OCI-LY7 (cell line): ENCODE measurements at regions not wholly inside any gene's neighbourhood (a gene's known extent, or its start where the extent isn't known, plus 50 kb on each side); places are given as distances from the start of the nearest gene placed in this dataset.

ENCODE experiments used
- BruUV-seq: library from RNA; stranded (reverse); fragments of 400-500 nt; replicated peaks from 2 replicates; lab custom pipeline; 2021; lab: Mats Ljungman, UMichigan
- CTCF ChIA-PET: fragments of 300-600 bp; sonication (Branson Sonifier 250); formaldehyde crosslinking; loops from one replicate; lab custom pipeline; 2022; ENCODE audit warnings: antibody characterized with exemption; ENCODE audit not compliant: unreplicated experiment; lab: Charles Lee
- POLR2A ChIA-PET: fragments of 300-600 bp; sonication (Branson Sonifier 250); formaldehyde crosslinking; loops from one replicate; lab custom pipeline; 2022; ENCODE audit warnings: antibody characterized with exemption; lab: Charles Lee
- DNase-seq: peaks from one replicate; pipeline ENCODE4 v3.0.0-alpha.2; 2015; ENCODE audit warnings: low spot score
- H2AFZ ChIP-seq: fragments of 200-600 bp; sonication (generic), shearing (Covaris generic); 2 replicates; pipeline ENCODE4 v1.6.1; 2014; ENCODE audit warnings: mild to moderate bottlenecking, antibody characterized with exemption, low read length, moderate library complexity
- H3K27ac ChIP-seq: fragments of 200-600 bp; sonication (generic); 2 replicates; pipeline ENCODE4 v1.5.1; 2014; ENCODE audit warnings: mixed run types, low read depth, mild to moderate bottlenecking, moderate library complexity, low read length, inconsistent platforms; ENCODE audit not compliant: poor library complexity, severe bottlenecking
- H3K36me3 ChIP-seq: fragments of 200-600 bp; sonication (generic); 2 replicates; pipeline ENCODE4 v1.6.1; 2014; ENCODE audit warnings: mild to moderate bottlenecking, antibody characterized with exemption, low read length, moderate library complexity, mixed read lengths; ENCODE audit not compliant: insufficient read depth
- H3K4me1 ChIP-seq: fragments of 200-600 bp; sonication (generic); 2 replicates; pipeline ENCODE4 v1.5.1; 2014; ENCODE audit warnings: mild to moderate bottlenecking, low read length; ENCODE audit not compliant: insufficient read depth, poor library complexity, severe bottlenecking
- H3K4me2 ChIP-seq: fragments of 200-600 bp; sonication (generic); 2 replicates; pipeline ENCODE4 v1.6.1; 2014; ENCODE audit warnings: mild to moderate bottlenecking, low read length
- H3K4me3 ChIP-seq: fragments of 200-600 bp; sonication (generic); 2 replicates; pipeline ENCODE4 v1.5.1; 2014; ENCODE audit warnings: mild to moderate bottlenecking, low read depth, low read length; ENCODE audit not compliant: poor library complexity, severe bottlenecking
- H3K79me2 ChIP-seq: fragments of 200-600 bp; sonication (generic); 2 replicates; pipeline ENCODE4 v1.6.1; 2016; ENCODE audit warnings: low read depth, mild to moderate bottlenecking, low read length, moderate library complexity, mixed read lengths; ENCODE audit not compliant: insufficient read depth
- H3K9me2 ChIP-seq: fragments of 200-600 bp; sonication (generic); 2 replicates; pipeline ENCODE4 v1.6.1; 2016; ENCODE audit warnings: mild to moderate bottlenecking, low read length, mixed read lengths; ENCODE audit not compliant: insufficient read depth
- H3K9me3 ChIP-seq: fragments of 200-600 bp; sonication (generic); 2 replicates; pipeline ENCODE4 v1.6.1; 2014; ENCODE audit warnings: mild to moderate bottlenecking, mixed run types, low read length, mixed read lengths
- H4K20me1 ChIP-seq: fragments of 200-600 bp; sonication (generic); 2 replicates; pipeline ENCODE4 v1.6.1; 2014; ENCODE audit warnings: mild to moderate bottlenecking, antibody characterized with exemption, low read length, moderate library complexity, mixed read lengths; ENCODE audit not compliant: insufficient read depth
- CTCF ChIP-seq: fragments of 200-600 bp; sonication (generic); conservative IDR thresholded peaks from 2 replicates; pipeline ENCODE4 v1.5.1; 2014; ENCODE audit warnings: mild to moderate bottlenecking, antibody characterized with exemption, low read length, moderate library complexity, mixed read lengths
- EZH2phosphoT487 ChIP-seq: fragments of 200-600 bp; sonication (generic); IDR thresholded peaks from 2 replicates; pipeline ENCODE4 v1.6.1; 2018; ENCODE audit warnings: low read depth, borderline replicate concordance, mild to moderate bottlenecking, mixed run types, antibody characterized with exemption, low read length, moderate library complexity, mixed read lengths
- intact Hi-C: fragments of 100-400 bp; cut with micrococcal nuclease; formaldehyde crosslinking; loops from one replicate; pipeline ENCODE4 v1.10.0; 2022; ENCODE audit not compliant: unreplicated experiment

GRCh38 chr20:24796236-24796635 lies 152.8 kb upstream of the CST7 start:
- no peak for DNase-seq
- BruUV-seq = no TSS peak
- Histone ChIP-seq H3K4me1 (no peaks in the 10 kb centered on the region), H3K9me2 (no peaks in the 10 kb centered on the region), H3K79me2 (no peaks in the 10 kb centered on the region), H2AFZ (no peak overlapping the region), H3K4me3 (no peak overlapping the region), H4K20me1 (no peaks in the 10 kb centered on the region), H3K9me3 (no peaks in the 10 kb centered on the region), H3K27ac (no peak overlapping the region), H3K4me2 (no peak overlapping the region), H3K36me3 (no peaks in the 10 kb centered on the region)
- CTCF ChIA-PET = no interaction called here
- intact Hi-C loops = no loop called here
- POLR2A ChIA-PET = no interaction called here
- TF ChIP-seq EZH2phosphoT487 (no peak), CTCF (no peak)

DNA sequence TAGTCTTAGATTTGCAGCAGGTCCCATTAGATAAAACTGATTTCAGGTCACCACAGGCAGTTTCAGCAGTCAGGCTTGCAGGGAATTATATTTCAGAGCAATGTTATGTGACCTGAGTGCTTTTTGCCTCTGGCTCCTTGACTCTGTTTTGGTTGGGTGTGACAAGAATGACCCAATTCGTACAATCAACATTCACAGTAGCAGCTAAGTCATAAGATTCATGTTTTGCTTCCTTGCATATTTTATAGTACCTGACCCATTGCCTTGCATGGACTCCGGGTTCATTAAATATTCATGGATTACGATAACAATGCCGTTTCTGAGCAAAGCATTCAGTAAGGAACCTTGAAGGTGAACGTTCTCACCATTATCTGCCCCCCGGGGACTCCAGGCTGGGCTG lies 152.0 kb upstream of the CST7 start:
- DNase-seq = no peak
- H3K36me3 ChIP-seq = no peaks in the 10 kb centered on the region
- no peak overlapping the region for H3K4me2 ChIP-seq
- H3K27ac ChIP-seq = no peak overlapping the region
- no peaks in the 10 kb centered on the region for H3K9me3 ChIP-seq
- no peaks in the 10 kb centered on the region for H3K79me2 ChIP-seq
- ChIA-PET POLR2A (no interaction called here), CTCF (no interaction called here)
- H3K4me3 ChIP-seq = no peak overlapping the region
- H4K20me1 ChIP-seq = no peaks in the 10 kb centered on the region
- intact Hi-C loops = no loop called here
- no peaks in the 10 kb centered on the region for H3K4me1 ChIP-seq
- no peaks in the 10 kb centered on the region for H3K9me2 ChIP-seq
- TF ChIP-seq CTCF (no peak), EZH2phosphoT487 (no peak)
- H2AFZ ChIP-seq = no peak overlapping the region
- no TSS peak for BruUV-seq

DNA sequence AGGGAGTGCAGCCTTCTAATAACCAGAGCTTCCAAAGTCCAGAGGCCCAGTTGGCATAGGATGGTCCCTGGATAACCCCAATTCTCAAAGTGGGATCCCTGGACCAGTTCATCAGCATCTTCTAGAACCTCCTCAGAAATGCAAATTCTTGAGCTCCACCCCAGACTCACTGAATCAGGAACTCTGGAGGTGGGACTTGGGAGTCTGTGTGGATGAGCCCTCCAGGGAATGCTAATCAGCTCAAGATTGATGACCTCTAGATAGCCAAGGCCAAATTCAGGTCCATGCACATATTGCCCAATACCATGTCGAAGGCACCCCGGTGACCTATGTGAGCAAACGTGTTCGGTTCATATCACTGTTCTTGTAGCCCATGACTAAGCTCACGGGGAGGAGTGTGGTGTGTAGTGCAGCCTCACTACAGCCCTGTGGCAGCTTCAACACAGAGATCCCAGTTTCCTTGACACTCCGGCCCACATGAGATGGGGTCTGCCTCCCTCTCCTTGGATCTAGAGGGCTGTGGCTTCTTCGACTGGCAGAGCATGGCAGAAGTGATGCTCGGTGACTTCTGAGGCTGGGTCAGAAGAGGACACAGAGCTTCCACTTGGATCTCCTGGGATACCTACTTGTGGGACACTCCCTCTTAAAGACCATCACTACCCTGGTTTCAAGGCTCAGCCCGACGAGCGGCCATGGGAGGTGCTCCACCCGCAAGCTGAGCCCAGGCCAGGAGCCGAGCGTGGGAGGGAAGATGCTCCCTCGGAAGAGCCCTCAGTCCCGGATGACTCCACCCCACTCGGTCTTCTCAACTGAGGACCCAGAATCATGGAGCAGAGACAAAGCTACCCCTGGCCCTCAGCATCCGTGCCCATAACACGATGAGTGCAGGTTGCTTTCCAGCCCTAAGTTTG lies 151.1 kb upstream of the CST7 start:
- Histone ChIP-seq H3K4me3 (no peak overlapping the region), H3K4me1 (no peaks in the 10 kb centered on the region), H3K27ac (no peak overlapping the region), H3K9me2 (no peaks in the 10 kb centered on the region), H3K4me2 (no peak overlapping the region), H2AFZ (no peak overlapping the region), H4K20me1 (no peaks in the 10 kb centered on the region), H3K9me3 (no peaks in the 10 kb centered on the region), H3K79me2 (no peaks in the 10 kb centered on the region), H3K36me3 (no peaks in the 10 kb centered on the region)
- TF ChIP-seq EZH2phosphoT487 (no peak), CTCF (no peak)
- no TSS peak for BruUV-seq
- no peak for DNase-seq
- POLR2A ChIA-PET = interaction anchor here (1.0 kb wide), 1 partner anchor 29 kb away, joined by 3 read pairs; no protein-coding TSS in a partner anchor
- intact Hi-C loops = no loop called here
- CTCF ChIA-PET = no interaction called here
